Fibroblast of skin of scalp (primary cell): ENCODE measurements at regions not wholly inside any gene's neighbourhood (a gene's known extent, or its start where the extent isn't known, plus 50 kb on each side); places are given as distances from the start of the nearest gene placed in this dataset.

ENCODE experiments used
- DNase-seq: peaks from one replicate; pipeline ENCODE4 v3.0.0-alpha.2; 2013

GRCh38 chrX:46447384-46447783 lies 97.8 kb downstream of the ZNF674 start:
- DNase-seq, result no peak

- peak; percentile 83 for DNase-seq
Measured at GRCh38 chrX:46446727-46447378, 98.4 kb downstream of the ZNF674 start.

- DNase-seq, result peak; percentile 65
Measured at GRCh38 chrX:46444011-46444410, 101.2 kb downstream of the ZNF674 start.

DNA sequence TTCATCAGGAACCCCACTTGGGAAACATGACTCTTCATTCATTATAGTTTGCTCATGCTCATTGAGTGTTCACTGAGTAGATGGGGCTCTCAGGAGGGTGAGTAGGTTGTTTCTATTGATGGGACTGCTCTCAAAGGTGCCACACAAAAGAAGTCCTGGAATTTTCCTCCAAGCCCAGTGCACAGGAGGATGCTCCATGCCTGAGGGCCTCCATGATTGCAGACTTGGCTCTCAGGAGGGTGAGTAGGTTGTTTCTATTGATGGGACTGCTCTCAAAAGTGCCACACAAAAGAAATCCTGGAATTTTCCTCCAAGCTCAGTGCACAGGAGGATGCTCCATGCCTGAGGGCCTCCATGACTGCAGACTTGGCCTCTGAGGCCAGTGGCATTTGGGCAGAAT lies 108.5 kb downstream of the ZNF674 start:
- no peak for DNase-seq

DNA sequence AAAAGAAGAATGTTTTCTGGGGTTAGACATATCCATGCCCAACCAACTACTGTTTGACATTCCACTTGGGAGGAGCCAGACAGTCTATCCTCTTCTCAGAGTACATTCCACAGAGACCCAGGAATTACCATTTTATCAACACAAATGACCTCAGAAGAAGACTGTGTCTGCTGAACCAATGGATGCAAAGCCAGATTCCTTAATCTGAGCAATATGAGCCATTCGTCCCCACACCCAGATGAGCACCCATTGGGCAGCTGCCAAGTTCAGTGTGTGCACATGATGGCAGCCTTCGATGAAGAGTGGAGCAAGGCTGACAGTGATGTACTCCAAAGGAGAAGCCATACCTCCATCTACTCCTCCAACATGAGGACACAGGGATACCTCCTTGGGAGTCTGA lies 111.3 kb downstream of the ZNF674 start:
- DNase-seq, result peak; percentile 58

GRCh38 chrX:46408553-46409407 lies 136.4 kb downstream of the ZNF674 start:
- peak; percentile 60 for DNase-seq

DNA sequence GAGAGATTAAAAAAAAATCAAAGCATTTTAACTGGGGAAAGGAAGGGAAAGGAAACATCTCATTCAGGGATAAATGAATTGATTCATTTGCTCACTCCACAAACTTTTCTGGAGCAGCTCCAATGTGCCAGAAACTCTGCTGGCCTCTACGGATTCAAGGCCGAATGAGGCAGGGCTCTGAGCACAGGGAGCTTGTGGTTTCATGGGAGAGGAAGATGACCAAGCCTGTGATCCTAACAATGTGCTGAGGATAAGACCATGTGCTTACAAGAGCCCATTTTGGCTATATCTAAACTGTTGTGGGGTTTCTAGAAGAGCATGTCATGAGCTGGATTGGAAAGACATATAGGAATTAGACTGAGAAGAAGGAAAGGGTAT lies 137.5 kb downstream of the ZNF674 start:
- DNase-seq, result peak; percentile 1

- DNase-seq, result peak; percentile 36
Measured at GRCh38 chrX:46407036-46407752, 138.0 kb downstream of the ZNF674 start.

GRCh38 chrX:46404774-46405173 lies 140.4 kb downstream of the ZNF674 start:
- DNase-seq, result no peak

DNA sequence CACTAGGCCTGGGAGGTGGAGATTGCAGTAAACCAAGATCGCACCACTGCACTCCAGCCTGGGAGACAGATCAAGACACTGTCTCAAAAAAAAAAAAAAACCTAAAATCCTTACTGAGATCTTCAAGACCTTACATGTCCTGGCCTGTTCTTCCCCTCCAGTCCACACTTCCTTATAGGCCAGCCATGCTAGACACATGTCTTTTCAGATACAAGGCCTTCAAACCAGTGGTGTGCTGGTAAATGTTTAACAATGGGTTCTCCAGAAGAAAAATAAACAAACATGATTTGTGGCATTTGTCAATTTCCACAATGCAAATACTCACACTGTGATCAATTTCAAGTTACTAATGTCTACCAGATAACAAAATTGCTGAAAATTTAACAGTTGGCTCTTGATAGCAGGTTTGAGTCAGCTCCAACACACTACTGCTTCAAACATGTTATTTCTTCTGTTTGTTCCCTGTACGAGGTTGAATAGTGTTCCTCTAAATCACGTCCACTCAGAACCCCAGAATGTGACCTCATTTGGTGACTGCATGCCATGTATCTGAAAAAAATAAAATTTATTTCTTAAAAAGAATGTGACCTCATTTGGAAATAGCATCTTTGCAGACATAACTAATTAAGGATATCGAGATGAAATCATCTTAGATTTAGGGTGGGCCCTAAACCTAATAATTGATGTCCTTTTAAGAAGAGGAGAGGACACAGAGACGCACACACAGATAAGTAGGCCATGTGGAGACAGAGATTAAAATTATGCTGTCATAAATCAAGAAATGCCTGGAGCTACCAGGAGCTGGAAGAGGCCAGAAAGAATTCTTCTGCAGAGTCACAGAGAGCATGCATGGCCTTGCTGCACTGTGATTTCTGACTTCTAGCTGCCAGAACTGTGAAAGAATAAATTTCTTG lies 144.4 kb downstream of the ZNF674 start:
- no peak for DNase-seq

DNA sequence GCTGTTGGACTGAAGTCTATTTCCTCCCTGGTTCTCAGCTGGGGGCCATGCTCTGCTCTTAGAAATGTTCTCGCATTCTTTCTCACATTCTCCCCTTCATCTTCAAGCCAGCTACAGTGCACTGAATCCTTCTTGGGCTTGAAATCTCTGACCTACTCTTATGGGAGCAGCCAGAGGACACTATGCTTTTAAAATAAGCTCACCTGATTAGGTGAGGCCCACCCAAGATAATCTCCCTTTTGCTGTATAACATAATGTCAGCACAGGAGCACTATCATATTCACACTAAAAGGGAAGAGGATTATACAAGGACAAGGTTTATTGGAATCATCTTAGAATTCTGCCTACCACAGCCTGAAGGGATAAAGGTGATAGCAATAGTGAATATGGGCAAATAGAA lies 146.3 kb downstream of the ZNF674 start:
- DNase-seq, result peak; percentile 20

DNA sequence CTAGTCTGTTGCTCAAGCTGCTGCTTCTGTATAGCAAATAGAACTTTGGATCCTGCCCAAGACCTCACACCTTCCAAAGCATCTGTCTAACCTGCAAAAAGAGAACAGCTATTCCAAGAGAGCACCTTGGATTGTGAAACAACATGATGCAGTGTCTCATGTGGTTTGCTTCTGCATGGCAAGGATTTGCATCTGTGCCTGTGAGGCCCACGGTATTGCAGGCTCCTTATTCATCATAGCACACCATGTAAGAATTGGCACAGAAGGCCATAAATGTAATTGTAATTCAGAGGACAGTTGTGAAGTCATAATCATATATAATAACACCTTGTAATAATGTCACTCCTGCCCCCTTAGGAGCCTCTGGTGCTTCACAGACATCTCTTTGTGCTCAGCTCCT lies 147.1 kb downstream of the ZNF674 start:
- DNase-seq, result no peak

GRCh38 chrX:46386511-46386910 lies 158.7 kb downstream of the ZNF674 start:
- no peak for DNase-seq

DNA sequence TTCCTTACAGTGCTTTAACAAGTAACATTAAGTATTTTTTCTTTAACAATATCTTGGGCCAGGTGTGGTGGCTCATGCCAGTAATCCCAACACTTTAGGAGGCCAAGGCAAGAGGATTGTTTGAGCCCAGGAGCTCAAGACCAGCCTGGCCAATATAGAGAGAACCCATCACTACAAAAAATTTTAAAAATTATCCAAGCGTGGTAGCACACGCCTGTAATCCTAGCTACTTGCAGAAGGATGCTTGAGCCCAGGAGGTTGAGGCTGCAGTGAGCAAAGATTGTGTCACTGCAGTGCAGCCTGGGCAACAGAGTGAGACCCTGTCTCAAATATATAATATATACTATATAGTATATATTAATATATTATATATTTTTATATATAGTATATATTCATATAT lies 162.2 kb downstream of the ZNF674 start:
- DNase-seq, result no peak

DNA sequence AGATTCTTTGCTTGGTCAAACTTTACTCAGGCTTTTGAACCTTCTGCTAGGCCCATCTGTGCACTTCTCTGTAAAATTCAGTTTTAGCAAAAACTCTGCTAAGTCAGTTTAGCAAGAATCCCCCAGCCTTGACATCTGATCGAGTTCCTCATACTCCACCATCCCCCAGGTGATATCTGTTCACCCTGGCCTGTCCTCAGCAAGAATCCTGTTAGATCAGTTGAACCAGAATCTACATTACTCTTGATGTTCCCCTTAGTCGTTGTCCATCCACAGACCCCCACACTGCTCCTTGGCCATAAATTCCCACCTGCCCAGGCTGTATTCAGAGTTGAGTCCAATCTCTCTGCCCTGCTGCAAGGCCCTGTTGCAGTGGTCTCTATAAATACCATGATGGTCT lies 162.6 kb downstream of the ZNF674 start:
- no peak for DNase-seq

- DNase-seq, result peak; percentile 12
Measured at GRCh38 chrX:46381630-46382029, 163.6 kb downstream of the ZNF674 start.

DNA sequence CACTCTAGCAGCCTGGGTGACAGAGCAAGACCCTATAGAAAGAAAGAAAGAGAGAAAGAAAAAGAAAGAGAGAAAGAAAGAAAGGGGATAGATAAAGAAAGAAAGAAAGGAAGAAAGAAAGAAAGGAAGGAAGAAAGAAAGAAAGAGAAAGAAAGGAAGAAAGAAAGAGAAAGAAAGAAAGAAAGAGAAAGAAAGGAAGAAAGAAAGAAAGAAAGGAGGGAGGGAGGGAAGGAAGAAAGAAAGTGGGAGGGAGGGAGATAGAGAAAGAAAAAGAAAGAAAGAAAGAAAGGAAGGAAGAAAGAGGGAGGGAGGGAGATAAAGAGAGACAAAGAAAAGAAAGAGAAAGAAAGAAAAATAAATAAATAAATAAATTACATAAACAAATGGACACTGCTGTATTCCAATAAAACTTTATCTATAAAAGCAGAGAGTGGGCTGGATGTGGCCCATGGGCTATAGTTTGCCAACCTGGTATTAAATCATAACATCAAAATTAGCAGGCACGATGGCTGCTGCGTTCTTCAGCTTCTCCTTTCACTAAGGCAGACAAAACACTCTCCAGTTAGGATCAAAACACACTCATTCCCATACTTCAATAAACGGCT lies 165.0 kb downstream of the ZNF674 start:
- DNase-seq, result no peak

GRCh38 chrX:46376246-46376885 lies 168.9 kb downstream of the ZNF674 start:
- peak; percentile 67 for DNase-seq

GRCh38 chrX:46375831-46376230 lies 169.4 kb downstream of the ZNF674 start:
- no peak for DNase-seq

DNA sequence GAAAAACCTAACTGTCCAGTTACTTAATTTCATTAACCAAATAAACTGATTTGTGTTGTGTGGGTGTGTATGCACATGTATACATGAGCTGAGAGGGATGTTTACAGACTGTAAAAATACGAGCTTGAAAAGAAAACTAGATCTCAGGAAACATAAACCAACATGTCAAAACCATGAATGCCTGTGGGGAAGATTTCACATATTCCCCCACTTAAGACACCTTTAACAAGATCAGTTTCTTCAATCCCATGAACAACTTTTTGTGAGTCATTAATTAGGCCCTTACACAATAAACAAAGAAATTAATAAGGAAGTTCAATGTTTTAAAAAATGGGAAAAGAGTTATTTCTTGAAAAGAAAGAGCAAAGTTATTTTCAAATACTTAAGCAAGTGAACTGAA lies 170.8 kb downstream of the ZNF674 start:
- DNase-seq, result no peak

GRCh38 chrX:46367491-46367890 lies 177.7 kb downstream of the ZNF674 start:
- no peak for DNase-seq
